ENCODE measurements at regions not wholly inside any gene's neighbourhood (a gene's known extent, or its start where the extent isn't known, plus 50 kb on each side); places are given as distances from the start of the nearest gene placed in this dataset.

DNA sequence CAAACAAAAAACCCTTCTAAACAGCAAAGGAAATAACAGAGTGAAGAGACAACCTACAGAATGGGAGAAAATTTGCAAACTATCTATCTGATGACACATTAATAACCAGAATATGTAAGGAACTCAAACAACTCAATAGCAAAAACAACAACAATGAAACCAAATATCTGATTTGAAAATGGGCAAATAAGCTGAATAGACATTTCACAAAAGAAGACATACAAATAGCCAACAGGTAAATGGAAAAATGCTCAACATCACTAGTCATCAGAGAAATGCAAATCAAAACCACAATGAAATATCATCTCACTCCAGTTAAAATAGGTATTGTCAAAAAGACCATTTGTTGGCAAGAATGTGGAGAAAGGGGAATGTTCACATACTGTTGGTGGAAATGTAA lies 57.6 kb upstream of the RC3H1 start:
- TF ChIP-seq, protein P1, sequence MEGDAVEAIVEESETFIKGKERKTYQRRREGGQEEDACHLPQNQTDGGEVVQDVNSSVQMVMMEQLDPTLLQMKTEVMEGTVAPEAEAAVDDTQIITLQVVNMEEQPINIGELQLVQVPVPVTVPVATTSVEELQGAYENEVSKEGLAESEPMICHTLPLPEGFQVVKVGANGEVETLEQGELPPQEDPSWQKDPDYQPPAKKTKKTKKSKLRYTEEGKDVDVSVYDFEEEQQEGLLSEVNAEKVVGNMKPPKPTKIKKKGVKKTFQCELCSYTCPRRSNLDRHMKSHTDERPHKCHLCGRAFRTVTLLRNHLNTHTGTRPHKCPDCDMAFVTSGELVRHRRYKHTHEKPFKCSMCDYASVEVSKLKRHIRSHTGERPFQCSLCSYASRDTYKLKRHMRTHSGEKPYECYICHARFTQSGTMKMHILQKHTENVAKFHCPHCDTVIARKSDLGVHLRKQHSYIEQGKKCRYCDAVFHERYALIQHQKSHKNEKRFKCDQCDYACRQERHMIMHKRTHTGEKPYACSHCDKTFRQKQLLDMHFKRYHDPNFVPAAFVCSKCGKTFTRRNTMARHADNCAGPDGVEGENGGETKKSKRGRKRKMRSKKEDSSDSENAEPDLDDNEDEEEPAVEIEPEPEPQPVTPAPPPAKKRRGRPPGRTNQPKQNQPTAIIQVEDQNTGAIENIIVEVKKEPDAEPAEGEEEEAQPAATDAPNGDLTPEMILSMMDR (IDR thresholded peaks at IDR 0.05; ENCODE audit: low read depth, low read length), result no peak
- TF ChIP-seq EZH2phosphoT487 (IDR thresholded peaks at IDR 0.05; ENCODE audit: low read depth), result no peak

All from OCI-LY3 (cell line).